ENCODE measurements at regions not wholly inside any gene's neighbourhood (a gene's known extent, or its start where the extent isn't known, plus 50 kb on each side); places are given as distances from the start of the nearest gene placed in this dataset.

GRCh38 chr4:166363198-166363597, 490.2 kb downstream of the TLL1 start (continued):
- no peak for TF ChIP-seq HDAC2 (IDR thresholded peaks at IDR 0.05; ENCODE audit: borderline replicate concordance in 1 of 2, low read depth in 2 of 2, low read length in 2 of 2)
- no peak for TF ChIP-seq ZNF274 (IDR thresholded peaks at IDR 0.05; ENCODE audit: borderline replicate concordance, extremely low read depth, low read length)
- no peak for TF ChIP-seq CHD2 (IDR thresholded peaks at IDR 0.05; ENCODE audit: low read length)
- TF ChIP-seq EZH2 (IDR thresholded peaks at IDR 0.05; ENCODE audit: low read depth, low read length, severe bottlenecking): no peak
- no peak for TF ChIP-seq SRF (IDR thresholded peaks at IDR 0.05; ENCODE audit: low read depth, low read length)
- TF ChIP-seq JUND (IDR thresholded peaks at IDR 0.05; ENCODE audit: low read length): no peak
